Natural killer cell (primary cell): ENCODE measurements at regions not wholly inside any gene's neighbourhood (a gene's known extent, or its start where the extent isn't known, plus 50 kb on each side); places are given as distances from the start of the nearest gene placed in this dataset.
"Not testable (repeated sequence)": the region's sequence is repeated elsewhere in the genome, so short reads cannot be mapped to it uniquely, and the experiment has no call there.

Experiments used
- ATAC-seq, 3 donors: fragments of 150-1000 bp in 2 of 3; fragments of 200-7000 bp in 1 of 3; cut with Tn5 transposase; 1 replicate in 1 of 3; 2 replicates in 2 of 3; pipeline ENCODE4 v1.10.0; 2021; ENCODE audit warnings: mild to moderate bottlenecking in 2 of 3, moderate library complexity in 2 of 3
- DNase-seq, 2 donors: peaks; one replicate each; pipeline versions ENCODE4 v3.0.0 to v3.0.0-alpha.2; 2013 to 2021; ENCODE audit warnings: mixed read lengths in 1 of 2
- H3K27ac ChIP-seq: one replicate; pipeline ENCODE4 v1.5.1; 2013; ENCODE audit warnings: mild to moderate bottlenecking, low read length
- H3K27me3 ChIP-seq: one replicate; pipeline ENCODE4 v1.6.1; 2013; ENCODE audit warnings: low read length; ENCODE audit not compliant: control insufficient read depth, insufficient read depth
- H3K36me3 ChIP-seq: one replicate; pipeline ENCODE4 v1.6.1; 2013; ENCODE audit warnings: low read length; ENCODE audit not compliant: control insufficient read depth, insufficient read depth
- H3K4me1 ChIP-seq: one replicate; pipeline ENCODE4 v1.6.1; 2013; ENCODE audit warnings: low read length; ENCODE audit not compliant: control insufficient read depth, insufficient read depth
- H3K4me3 ChIP-seq: one replicate; pipeline ENCODE4 v1.5.1; 2013; ENCODE audit warnings: low read length
- H3K9me3 ChIP-seq: one replicate; pipeline ENCODE4 v1.6.1; 2013; ENCODE audit warnings: low read length; ENCODE audit not compliant: control insufficient read depth, insufficient read depth
- H3K27ac Mint-ChIP-seq, 2 donors: one replicate each; pipeline ENCODE4 v1.8.0; 2022; ENCODE audit warnings: mild to moderate bottlenecking in 2 of 2, mixed read lengths in 2 of 2, moderate library complexity in 1 of 2
- H3K27me3 Mint-ChIP-seq, 2 donors: one replicate each; pipeline ENCODE4 v1.8.0; 2022; ENCODE audit warnings: low read depth in 2 of 2, mixed read lengths in 2 of 2
- H3K36me3 Mint-ChIP-seq: one replicate; pipeline ENCODE4 v1.8.0; 2022; ENCODE audit warnings: mixed read lengths
- H3K4me1 Mint-ChIP-seq, 2 donors: one replicate each; pipeline ENCODE4 v1.8.0; 2022; ENCODE audit warnings: mixed read lengths in 2 of 2
- H3K4me3 Mint-ChIP-seq: one replicate; pipeline ENCODE4 v1.8.0; 2022; ENCODE audit warnings: mild to moderate bottlenecking, moderate library complexity, mixed read lengths
- H3K9me3 Mint-ChIP-seq, 2 donors: one replicate each; pipeline ENCODE4 v1.8.0; 2022; ENCODE audit warnings: mixed read lengths in 2 of 2
- CTCF ChIP-seq: fragments of 200-600 bp; IDR thresholded peaks from one replicate; pipeline ENCODE4 v1.8.0; 2022; ENCODE audit warnings: antibody characterized with exemption
- WGBS: methylation state at CpG from one replicate; pipeline ENCODE4 v1.1.7; 2013; ENCODE audit warnings: missing lambda C conversion rate; ENCODE audit not compliant: insufficient coverage; 5-methylcytosine and 5-hydroxymethylcytosine counted together
- intact Hi-C: fragments of 100-400 bp; cut with micrococcal nuclease; formaldehyde crosslinking; loops from one replicate; pipeline ENCODE4 v1.14.2; 2022

GRCh38 chr15:25094066-25094465 lies 139.3 kb downstream of the SNRPN start:
- DNase-seq (no peak), ATAC-seq (no peak)
- Histone ChIP-seq H3K9me3 (peaks cover 70% of the 10 kb centered on the region), H3K27me3 (no peaks in the 10 kb centered on the region), H3K4me3 (no peak overlapping the region), H3K36me3 (peaks cover 25% of the 10 kb centered on the region), H3K4me1 (no peaks in the 10 kb centered on the region), H3K27ac (no peak overlapping the region)
- intact Hi-C loops: no loop called here
- no peak for TF ChIP-seq CTCF
- H3K9me3 Mint-ChIP-seq: peaks cover 9 to 22% of the 10 kb centered on the region in 2 donors
- WGBS: 94% methylated on average over 5 of the region's 5 CpGs
- no peak overlapping the region for H3K4me3 Mint-ChIP-seq
- H3K27ac Mint-ChIP-seq: no peak overlapping the region
- H3K4me1 Mint-ChIP-seq: peaks cover 0 to 4% of the 10 kb centered on the region in 2 donors
- H3K27me3 Mint-ChIP-seq: no peaks in the 10 kb centered on the region
- peaks cover 71% of the 10 kb centered on the region for H3K36me3 Mint-ChIP-seq

- no peak for TF ChIP-seq CTCF
- Histone ChIP-seq H3K4me1 (no peaks in the 10 kb centered on the region), H3K27ac (no peak overlapping the region), H3K4me3 (no peak overlapping the region), H3K9me3 (peaks cover 65% of the 10 kb centered on the region), H3K36me3 (peaks cover 23% of the 10 kb centered on the region), H3K27me3 (no peaks in the 10 kb centered on the region)
- Mint-ChIP-seq H3K36me3 (peaks cover 73% of the 10 kb centered on the region), H3K4me3 (peak overlapping the region; percentile 35), H3K27me3 (no peaks in the 10 kb centered on the region), H3K27ac (no peak overlapping the region), H3K9me3 (peaks cover 8 to 22% of the 10 kb centered on the region in 2 donors), H3K4me1 (peaks cover 0 to 4% of the 10 kb centered on the region in 2 donors)
- ATAC-seq: no peak
- intact Hi-C loops: no loop called here
- no peak for DNase-seq
- 90% methylated on average over 5 of the region's 5 CpGs for WGBS
Observed at GRCh38 chr15:25094519-25094918, 139.7 kb downstream of the SNRPN start.

- peaks cover 8 to 22% of the 10 kb centered on the region in 2 donors for H3K9me3 Mint-ChIP-seq
- intact Hi-C loops: no loop called here
- H3K9me3 ChIP-seq: peaks cover 64% of the 10 kb centered on the region
- peaks cover 21% of the 10 kb centered on the region for H3K36me3 ChIP-seq
- no peaks in the 10 kb centered on the region for H3K27me3 Mint-ChIP-seq
- H3K27ac ChIP-seq: no peak overlapping the region
- H3K36me3 Mint-ChIP-seq: peaks cover 66% of the 10 kb centered on the region
- ATAC-seq (no peak), DNase-seq (no peak)
- H3K4me3 ChIP-seq: no peak overlapping the region
- peaks cover 0 to 4% of the 10 kb centered on the region in 2 donors for H3K4me1 Mint-ChIP-seq
- no peaks in the 10 kb centered on the region for H3K4me1 ChIP-seq
- WGBS: 67% methylated on average over 2 of the region's 2 CpGs
- no peaks in the 10 kb centered on the region for H3K27me3 ChIP-seq
- no peak overlapping the region for H3K27ac Mint-ChIP-seq
- TF ChIP-seq CTCF: no peak
- H3K4me3 Mint-ChIP-seq: no peak overlapping the region
Observed at GRCh38 chr15:25095179-25095578, 140.4 kb downstream of the SNRPN start.

GRCh38 chr15:25099966-25100365 lies 145.2 kb downstream of the SNRPN start:
- intact Hi-C loops, H3K4me1 Mint-ChIP-seq, DNase-seq, H3K4me3 Mint-ChIP-seq, H3K27ac Mint-ChIP-seq, H3K9me3 Mint-ChIP-seq, H3K4me3 ChIP-seq, ATAC-seq, H3K4me1 ChIP-seq, H3K27me3 Mint-ChIP-seq, H3K27ac ChIP-seq, H3K27me3 ChIP-seq: not testable (repeated sequence)
- peaks cover 47% of the 10 kb centered on the region for H3K36me3 Mint-ChIP-seq
- peaks cover 19% of the 10 kb centered on the region for H3K36me3 ChIP-seq
- WGBS: 85% methylated on average over 5 of the region's 8 CpGs
- H3K9me3 ChIP-seq: peaks cover 33% of the 10 kb centered on the region
